HG03520 (cell line): ENCODE measurements at regions not wholly inside any gene's neighbourhood (a gene's known extent, or its start where the extent isn't known, plus 50 kb on each side); places are given as distances from the start of the nearest gene placed in this dataset.
"Not testable (repeated sequence)": the region's sequence is repeated elsewhere in the genome, so short reads cannot be mapped to it uniquely, and the experiment has no call there.

Experiments
- ATAC-seq: cut with Tn5 transposase; IDR thresholded peaks from one replicate; pipeline ENCODE4 v1.9.1; 2021; ENCODE audit warnings: mild to moderate bottlenecking, moderate library complexity; ENCODE audit not compliant: unreplicated experiment

- ATAC-seq: no peak
Measured at GRCh38 chr18:995629-996028, 91.0 kb downstream of the ADCYAP1 start.

- no peak for ATAC-seq
Measured at GRCh38 chr18:997499-997898, 92.8 kb downstream of the ADCYAP1 start.

- no peak for ATAC-seq
Measured at GRCh38 chr18:998936-999335, 94.3 kb downstream of the ADCYAP1 start.

- no peak for ATAC-seq
Measured at GRCh38 chr18:1002653-1003178, 98.0 kb downstream of the ADCYAP1 start.

- ATAC-seq: no peak
Measured at GRCh38 chr18:1003499-1003898, 98.8 kb downstream of the ADCYAP1 start.

GRCh38 chr18:1006304-1006703, 101.6 kb downstream of the ADCYAP1 start:
- ATAC-seq: no peak

- no peak for ATAC-seq
Measured at GRCh38 chr18:1006965-1007364, 102.3 kb downstream of the ADCYAP1 start.

- no peak for ATAC-seq
Measured at GRCh38 chr18:1011349-1011748, 106.7 kb downstream of the ADCYAP1 start.

GRCh38 chr18:1012775-1013174, 108.1 kb downstream of the ADCYAP1 start:
- no peak for ATAC-seq

- ATAC-seq: no peak
Measured at GRCh38 chr18:1013951-1014350, 109.3 kb downstream of the ADCYAP1 start.

- ATAC-seq: no peak
Measured at GRCh38 chr18:1014509-1014908, 109.8 kb downstream of the ADCYAP1 start.

GRCh38 chr18:1014951-1015624, 110.4 kb downstream of the ADCYAP1 start:
- ATAC-seq: no peak

GRCh38 chr18:1015777-1016176, 111.1 kb downstream of the ADCYAP1 start:
- ATAC-seq: no peak

GRCh38 chr18:1017227-1018058, 112.8 kb downstream of the ADCYAP1 start:
- no peak for ATAC-seq

GRCh38 chr18:1018181-1018681, 113.6 kb downstream of the ADCYAP1 start:
- ATAC-seq: no peak

- ATAC-seq: no peak
Measured at GRCh38 chr18:1019191-1019590, 114.5 kb downstream of the ADCYAP1 start.

GRCh38 chr18:1020731-1021344, 116.2 kb downstream of the ADCYAP1 start:
- no peak for ATAC-seq

- ATAC-seq: no peak
Measured at GRCh38 chr18:1026930-1027329, 122.3 kb downstream of the ADCYAP1 start.

- ATAC-seq: not testable (repeated sequence)
Measured at GRCh38 chr18:1033092-1033491, 128.4 kb downstream of the ADCYAP1 start.

GRCh38 chr18:1034971-1035370, 130.3 kb downstream of the ADCYAP1 start:
- no peak for ATAC-seq

- no peak for ATAC-seq
Measured at GRCh38 chr18:1036926-1037325, 132.3 kb downstream of the ADCYAP1 start.
